Left cardiac atrium (tissue), 4 donors: ENCODE measurements at regions not wholly inside any gene's neighbourhood (a gene's known extent, or its start where the extent isn't known, plus 50 kb on each side); places are given as distances from the start of the nearest gene placed in this dataset.
A peak's percentile ranks its signal among the peaks of the same experiment; 100 is the strongest.

ENCODE experiments used
- ATAC-seq, 2 donors: fragments of 200-7000 bp; cut with Tn5 transposase; one replicate each; pipeline ENCODE4 v1.9.1; 2020; ENCODE audit warnings: mild to moderate bottlenecking in 2 of 2, moderate library complexity in 2 of 2
- DNase-seq: peaks from one replicate; pipeline ENCODE4 v3.0.0-alpha.2; 2020
- intact Hi-C, 2 donors: fragments of 100-400 bp; cut with DNase I; formaldehyde crosslinking; loops; one replicate each; pipeline versions ENCODE4 v1.14.1 to v1.15.1; 2022 to 2023
- donor health status: DM: no; HTN: yes; CAD: no.
- donor health status: DM: no; HTN: yes; CAD: no; lungs with severe emphysema.
- donor health status: DM: yes; HTN: yes; CAD: no.
- donor health status: Dilated cardiomyopathy.

DNA sequence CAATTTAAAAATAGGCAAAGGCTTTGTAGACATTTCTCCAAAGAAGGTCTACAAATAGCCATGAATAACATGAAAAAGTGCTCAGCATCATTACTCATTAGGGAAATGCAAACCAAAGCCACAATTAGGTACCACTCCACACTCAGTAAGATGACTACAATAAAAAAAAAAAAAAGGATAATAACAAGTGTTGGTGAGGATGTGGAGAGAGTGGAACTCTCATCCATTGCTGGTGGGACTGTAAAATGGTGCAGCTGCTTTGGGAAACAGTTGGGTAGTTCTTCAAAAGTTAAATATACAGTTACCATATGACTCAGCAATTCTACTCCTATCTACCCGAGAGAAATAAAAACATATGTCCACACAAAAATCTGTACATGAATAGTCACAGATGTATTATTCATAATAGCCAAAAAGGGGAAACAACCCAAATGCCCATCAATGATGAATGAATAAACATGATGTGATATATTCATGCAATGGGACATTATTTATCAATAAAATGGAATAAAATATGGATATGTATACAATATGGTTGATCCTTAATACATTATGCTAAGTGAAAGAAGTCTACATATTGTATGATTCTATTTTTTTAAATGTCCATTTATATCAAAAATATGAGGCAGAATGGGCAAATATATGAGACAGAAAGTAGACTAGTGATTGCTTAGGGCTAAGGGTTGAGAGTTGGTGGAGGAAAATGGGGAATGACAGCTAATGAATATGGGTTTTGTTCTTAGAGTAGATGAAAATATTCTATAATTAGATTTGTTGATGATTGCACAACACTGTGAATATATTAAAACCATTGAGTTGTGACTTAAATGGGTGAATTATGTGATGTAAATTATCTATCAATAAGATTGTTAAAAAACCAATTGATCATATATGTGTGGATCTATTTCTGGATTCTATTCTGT is 66.1 kb upstream of the SMAD3 start:
- ATAC-seq (no peak), DNase-seq (no peak)
- intact Hi-C loops, result no loop called here

DNA sequence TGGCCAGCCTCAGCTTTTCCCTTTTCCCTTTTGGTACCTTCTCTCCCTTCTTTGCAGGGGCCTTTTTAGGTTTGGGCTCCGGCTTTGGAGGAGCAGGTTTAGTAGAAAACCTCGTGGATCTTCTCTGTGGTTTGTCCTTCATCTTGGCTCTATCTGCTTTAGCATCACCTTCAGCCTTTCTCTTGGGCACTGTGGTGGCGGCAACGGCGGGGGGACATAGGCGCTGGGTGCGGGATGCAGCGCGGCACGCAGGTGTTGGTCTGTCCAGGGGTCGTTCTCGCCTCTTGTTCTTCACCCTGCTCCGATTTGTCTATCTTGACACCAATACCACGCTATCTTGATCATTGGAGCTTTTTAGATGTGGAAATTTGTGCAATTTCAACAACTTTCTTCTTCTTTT is 64.5 kb upstream of the SMAD3 start:
- no peak for ATAC-seq
- intact Hi-C loops, result no loop called here
- no peak for DNase-seq

DNA sequence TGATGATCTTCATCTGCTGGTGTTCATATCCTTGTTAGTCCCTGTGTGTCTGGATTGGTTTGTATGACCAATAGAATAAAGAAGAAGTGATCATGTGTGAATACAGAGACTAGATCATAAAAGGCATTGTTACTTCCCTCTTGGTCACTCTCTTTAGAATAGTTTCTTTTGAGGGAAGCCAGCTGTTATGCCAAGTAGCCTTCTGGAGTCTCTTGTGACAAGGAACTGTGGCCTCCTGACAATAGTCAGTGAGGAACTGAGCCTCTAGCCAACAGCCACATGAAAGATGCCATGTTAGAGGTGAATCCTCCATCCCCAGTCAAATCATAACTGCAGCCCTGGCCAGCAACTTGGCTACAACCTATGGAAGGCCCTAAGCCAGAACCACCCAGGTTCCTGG is 63.0 kb upstream of the SMAD3 start:
- intact Hi-C loops, result no loop called here
- no peak for ATAC-seq
- DNase-seq, result no peak

GRCh38 chr15:67003586-67003985 is 61.8 kb upstream of the SMAD3 start:
- no peak for ATAC-seq
- intact Hi-C loops, result no loop called here
- DNase-seq, result no peak

DNA sequence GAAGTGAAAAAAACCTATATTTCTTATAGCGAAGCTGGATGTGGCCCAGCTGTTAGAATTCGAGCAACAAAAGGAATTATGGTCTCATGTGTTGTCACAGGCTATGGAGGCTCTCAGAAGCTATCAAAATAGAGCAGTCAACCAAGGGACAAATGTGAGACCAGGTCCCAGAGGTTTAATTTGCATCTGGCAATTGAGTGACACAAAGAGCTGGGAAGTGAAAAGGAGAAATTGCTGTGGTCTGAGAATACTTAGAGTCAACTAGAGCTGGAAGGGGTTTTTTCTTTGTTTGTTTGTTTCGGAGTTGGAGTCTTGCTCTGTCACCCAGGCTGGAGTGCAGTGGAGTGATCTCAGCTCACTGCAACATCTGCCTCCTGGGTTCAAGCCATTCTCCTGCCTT is 61.3 kb upstream of the SMAD3 start:
- intact Hi-C loops, result no loop called here
- ATAC-seq (no peak), DNase-seq (no peak)

DNA sequence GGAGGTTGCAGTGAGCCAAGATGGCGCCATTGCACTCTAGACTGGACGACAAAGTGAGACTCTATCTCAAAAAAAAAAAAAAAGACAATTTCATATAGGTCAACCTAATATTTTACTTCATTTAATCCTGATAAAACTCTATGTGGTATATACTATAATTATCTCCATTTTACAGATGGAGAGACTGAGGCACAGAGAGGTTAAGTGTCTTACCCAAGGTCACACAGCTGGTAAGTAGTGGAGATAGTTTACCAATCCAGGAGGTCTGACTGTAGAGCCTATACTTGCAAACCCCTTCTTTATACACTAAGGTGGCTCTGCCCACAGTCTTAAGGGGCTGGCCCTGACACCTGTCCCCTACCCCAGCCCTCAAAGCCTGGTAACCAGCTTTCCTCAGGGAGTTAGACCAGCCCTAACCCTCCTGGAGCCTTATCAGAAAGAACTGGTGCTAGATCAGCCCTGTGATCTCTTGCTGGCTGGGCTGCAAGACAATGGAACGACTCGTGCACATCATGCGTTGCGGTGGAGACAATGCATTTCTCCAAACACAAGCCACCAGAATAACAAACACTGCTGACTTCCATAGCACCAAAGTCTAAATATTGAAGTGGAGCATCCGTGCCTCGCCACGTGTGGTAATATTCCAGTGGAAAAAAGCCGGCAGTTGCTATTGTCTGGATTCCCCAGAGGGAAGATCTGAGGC is 60.0 kb upstream of the SMAD3 start:
- no peak for ATAC-seq
- DNase-seq, result no peak
- intact Hi-C loops, result no loop called here

DNA sequence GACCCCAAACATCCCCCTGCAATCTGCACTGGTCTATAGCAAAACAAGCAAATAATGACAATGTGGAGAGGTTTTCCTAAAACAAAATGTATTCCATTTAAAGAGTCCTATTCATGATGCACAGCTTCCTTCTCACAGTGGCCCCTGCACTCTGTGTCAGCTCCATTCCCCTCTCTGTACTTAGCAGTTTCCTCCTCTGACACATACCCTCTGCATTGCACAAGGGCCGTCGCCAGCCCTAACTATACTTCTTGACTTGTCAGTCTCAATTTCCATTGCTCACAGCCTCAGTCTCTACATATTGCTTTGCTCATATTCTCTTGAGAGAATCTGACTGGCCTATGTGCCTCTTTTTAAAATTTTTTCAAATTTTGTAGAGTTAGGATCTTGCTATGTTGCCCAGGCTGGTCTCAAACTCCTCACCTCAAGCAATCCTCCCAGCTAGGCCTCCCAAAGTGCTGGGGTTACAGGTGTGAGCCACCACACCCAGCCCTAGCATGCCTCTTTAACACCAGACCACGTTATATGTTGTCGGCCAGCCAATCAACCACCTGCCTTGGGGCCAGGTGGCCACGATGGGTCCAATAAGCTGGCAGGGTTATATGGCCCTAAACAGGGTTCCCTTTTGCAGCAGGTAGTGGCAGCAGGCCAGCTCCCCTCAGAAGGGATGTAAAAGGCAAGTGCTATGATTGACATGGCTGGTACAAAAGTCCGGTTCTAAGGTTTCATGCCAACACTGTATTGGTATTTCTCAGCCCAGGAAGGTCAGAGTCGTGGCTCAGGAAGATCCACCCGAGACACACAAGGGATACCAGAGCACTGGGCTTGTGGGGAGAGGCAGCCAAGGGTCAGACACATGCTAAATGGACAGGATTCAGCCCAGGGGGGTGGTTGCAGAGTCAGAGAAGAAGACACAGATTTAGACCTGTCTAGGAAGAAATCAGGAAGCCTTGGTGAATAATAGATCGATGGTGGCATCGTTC is 59.0 kb upstream of the SMAD3 start:
- DNase-seq, result no peak
- no peak for ATAC-seq
- intact Hi-C loops, result no loop called here

GRCh38 chr15:67009576-67010569 is 55.5 kb upstream of the SMAD3 start:
- intact Hi-C loops, result no loop called here
- DNase-seq (no peak), ATAC-seq (no peak)

- no peak for DNase-seq
- intact Hi-C loops, result no loop called here
- ATAC-seq, result no peak
Measured at GRCh38 chr15:67010898-67011616, 54.3 kb upstream of the SMAD3 start.

- DNase-seq (no peak), ATAC-seq (no peak)
- intact Hi-C loops, result no loop called here
Measured at GRCh38 chr15:67011617-67012005, 53.8 kb upstream of the SMAD3 start.

GRCh38 chr15:67013696-67014095 is 51.7 kb upstream of the SMAD3 start:
- ATAC-seq, result peak; percentile 72 to 74
- intact Hi-C loops, result no loop called here
- DNase-seq, result peak; percentile 64
